ENCODE measurements at regions not wholly inside any gene's neighbourhood (a gene's known extent, or its start where the extent isn't known, plus 50 kb on each side); places are given as distances from the start of the nearest gene placed in this dataset.

DNA sequence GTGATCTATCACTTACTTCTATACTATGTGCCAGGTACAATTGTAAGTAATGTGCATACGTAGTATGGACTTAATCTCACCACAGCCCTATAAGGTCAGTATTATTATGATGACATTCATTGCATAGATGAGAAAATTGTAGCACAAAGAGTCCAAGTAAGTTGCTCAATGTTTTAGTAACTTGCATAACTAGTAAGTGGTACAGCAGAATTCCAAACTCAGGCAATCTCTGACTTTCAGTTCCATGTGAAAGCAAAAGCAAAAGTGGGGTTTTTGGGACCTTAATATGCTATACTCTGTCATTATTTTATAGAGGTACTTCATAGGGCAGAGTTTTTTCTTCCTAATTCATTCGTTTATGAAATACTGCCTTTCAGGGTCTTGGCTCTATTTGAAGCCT is 188.8 kb upstream of the VEGFC start:
- DNase-seq: no peak

DNA sequence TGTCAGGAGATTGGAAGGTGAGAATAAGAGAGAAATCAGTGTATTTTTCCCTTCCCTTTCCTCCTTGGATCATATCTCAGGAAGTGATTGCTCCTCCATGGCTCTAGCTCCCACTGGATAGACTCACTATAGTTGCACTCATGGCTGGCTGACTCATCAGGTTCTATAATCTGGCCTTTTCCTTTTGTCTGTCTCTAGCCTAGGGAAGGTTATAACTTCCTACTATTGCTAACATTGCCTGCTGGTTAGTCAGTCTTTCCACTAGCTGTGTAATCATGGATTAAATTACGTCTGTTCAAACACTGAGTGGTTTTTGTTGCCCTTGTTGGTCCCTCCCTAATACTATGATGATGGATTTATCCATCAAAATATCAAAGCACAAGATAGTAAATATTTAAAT is 195.5 kb upstream of the VEGFC start:
- DNase-seq: no peak

DNA sequence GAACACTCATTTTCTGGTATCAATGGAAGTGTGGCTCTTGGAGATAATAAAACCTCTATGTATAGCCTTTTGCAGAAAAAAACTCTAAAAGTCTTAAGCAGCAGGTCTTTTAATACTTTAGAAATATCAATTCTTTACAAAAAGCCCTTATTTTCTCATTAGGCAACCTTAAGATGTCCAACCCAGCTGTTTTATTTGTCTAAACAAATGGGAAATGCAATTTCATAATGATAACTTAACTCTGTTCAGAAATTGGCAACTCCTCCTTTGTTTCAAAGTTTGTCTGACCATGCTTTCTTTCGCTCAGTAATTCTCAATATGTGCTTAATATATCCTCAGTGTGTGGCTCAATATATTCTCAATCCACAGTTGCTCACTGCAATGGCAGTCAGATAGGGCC is 196.5 kb upstream of the VEGFC start:
- no peak for DNase-seq

DNA sequence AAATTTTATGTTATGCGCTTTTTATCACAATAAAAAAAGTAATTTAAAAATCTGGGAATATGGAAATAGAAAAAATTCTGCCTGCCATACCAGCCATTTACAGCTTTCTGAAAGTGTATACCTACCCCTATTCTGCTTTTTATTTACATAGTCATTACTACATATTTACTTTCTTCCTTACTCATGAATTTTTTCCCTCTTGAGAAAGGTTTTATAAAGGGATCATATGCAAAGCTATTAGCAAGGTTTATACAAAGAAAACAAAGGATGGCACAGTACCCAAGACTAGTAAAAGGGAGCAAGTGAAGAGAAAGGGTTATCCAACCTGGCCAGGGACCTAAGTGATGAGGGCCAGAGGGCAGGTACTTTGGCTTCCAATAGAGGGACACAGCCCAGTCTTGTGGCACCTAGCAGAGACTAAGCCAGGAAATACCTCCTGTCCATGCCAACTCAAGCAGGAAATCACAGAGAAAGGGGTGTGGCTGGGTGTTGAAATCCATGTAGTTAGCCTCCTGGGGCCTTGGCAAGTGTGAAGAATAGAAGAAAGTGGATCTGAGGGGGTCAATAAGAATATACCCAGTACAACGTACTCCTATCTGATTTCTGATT is 207.3 kb upstream of the VEGFC start:
- peak; percentile 27 to 55 for DNase-seq

DNA sequence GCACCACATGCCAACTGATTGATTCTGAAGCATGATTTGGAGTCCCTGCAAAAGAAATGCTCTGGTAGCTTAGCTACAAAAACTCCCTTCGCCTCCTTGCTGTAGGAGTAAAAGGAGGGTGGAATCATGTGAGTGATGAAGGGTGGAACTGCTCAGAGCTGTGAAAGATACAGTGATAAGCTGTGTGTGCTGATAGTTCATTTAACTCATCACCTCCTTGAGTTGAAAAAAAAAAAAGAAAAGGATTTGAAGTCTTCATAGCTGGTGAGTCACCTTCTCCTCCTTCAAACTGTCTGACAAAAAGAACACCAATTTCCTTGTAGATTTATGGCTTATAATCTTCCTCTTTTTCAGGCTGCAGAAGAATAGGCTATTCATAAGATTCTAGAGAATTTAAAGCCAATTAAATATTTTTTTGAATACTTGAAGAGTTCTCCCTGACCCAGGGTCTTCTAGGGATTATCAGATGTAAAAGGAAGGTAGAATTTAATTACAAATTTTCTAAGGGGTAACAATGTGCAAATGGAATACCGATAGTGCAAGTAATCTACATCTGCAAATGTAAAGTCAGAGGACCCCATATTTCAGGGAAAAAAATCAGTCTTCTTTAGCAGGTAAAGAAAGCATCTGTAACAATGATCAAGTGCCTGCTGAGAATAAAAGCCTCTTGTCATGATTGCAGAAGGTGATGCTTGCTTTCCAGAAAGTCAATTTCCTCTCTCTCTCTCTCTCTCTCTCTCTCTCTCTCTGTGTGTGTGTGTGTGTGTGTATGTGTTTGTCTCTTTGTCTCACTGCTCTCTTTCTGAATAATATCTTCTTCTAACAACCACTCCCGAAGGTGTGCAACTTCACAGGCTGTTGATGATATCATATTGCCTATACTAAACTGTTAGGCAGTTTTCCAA is 208.8 kb upstream of the VEGFC start:
- no peak for DNase-seq

DNA sequence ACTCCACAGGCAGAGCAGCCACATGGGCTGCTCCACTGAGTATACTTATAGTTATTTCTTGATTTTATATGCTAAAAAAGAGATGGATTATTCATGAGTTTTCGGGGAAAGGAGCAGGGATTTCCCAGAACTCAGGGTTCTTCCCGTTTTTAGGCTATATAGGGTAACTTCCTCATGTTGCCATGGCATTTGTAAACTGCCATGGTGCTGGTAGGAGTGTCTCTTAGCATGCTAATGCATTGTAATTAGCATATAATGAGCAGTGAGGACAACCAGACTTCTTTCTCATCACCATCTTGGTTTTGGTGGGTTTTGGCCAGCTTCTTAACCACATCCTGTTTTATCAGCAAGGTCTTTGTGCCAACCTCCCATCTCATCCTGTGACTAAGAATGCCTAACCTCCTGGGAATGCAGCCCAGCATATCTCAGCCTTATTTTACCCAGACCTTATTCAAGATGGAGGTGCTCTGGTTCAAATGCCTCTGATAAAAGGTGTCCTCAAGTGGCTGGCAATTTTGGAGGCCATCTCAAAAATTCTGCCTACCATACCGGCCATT is 213.0 kb upstream of the VEGFC start:
- DNase-seq: no peak

DNA sequence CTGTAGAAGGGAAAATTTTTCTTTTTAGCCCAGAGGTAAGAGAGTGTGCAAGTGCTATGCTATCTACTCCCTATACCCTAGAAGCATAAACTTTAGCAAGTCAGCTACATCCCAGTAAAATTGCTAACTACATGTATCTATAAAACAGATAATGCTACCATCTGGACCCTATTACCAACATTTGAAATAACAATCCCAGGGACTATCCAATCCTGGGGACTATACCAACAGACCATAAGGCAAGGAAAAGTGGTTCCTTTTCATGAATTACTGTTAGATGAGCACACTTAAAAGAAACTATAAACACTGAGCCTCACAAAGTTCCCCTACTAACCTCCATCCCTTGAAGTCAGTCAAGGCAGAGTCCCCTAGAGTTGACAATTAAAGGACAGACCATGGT is 213.6 kb upstream of the VEGFC start:
- DNase-seq: no peak

DNA sequence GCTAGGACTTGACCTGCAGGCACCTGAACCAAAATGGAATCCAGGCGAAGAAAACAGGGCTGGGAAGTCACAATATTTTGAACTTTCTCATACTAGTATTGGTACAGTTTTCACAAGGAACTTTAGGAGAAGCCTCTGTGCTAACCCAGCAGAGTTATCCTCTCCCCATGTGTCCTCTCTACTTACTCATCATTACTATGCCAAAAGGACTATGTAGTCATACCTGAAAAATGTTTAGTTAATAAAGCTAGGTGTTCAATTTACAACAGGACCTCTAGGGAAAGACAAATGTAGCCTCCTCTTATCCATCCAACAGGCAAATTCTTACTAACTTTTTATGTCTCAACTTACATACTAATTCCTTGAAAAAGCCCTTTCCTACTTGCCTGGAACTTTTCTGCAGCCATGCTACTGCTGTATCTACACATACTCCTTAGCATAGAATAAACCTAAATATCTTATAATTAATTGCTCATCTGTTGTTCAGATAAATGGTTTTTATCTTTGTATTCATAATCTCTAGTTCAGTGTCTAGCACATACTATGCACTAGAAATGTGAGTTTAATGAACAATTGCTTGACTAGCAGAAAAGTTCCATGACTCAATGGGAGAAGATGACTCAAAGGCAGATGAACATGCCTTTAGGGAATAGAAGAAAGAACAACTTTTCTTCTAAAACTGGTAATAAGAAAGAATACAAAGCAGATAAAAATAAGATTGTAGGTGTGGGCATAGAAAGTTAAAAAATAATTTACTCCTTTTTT is 215.5 kb upstream of the VEGFC start:
- no peak for DNase-seq

DNA sequence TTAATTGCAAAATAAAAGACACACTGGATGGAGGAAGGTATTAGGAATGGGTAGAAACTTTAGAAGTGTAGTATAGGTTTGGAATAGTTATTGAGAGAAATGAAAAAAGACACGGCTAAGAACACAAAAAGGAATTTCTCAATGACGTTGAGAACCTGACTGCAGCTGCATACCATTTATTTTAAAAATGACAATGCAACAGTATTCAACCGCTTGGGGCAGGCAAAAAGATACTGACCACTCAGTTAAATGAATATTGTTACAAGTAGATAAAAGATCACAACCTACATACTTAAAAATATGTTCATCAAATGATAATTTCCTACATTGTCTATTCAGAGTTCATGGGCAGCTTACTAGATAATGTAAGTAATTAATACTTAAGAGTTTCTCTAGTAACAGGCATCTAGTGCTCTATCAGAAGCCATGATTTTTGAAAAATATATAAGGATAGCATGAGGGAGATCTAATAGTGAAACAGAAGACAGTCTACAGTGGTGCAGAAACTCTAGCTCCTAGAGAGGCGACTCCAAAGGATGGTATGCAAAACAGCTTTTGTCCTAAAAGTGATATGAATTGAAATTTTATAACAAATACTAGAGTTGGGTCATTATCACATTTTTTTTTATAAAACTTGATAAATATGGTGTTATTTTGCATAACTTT is 216.2 kb upstream of the VEGFC start:
- DNase-seq: no peak

DNA sequence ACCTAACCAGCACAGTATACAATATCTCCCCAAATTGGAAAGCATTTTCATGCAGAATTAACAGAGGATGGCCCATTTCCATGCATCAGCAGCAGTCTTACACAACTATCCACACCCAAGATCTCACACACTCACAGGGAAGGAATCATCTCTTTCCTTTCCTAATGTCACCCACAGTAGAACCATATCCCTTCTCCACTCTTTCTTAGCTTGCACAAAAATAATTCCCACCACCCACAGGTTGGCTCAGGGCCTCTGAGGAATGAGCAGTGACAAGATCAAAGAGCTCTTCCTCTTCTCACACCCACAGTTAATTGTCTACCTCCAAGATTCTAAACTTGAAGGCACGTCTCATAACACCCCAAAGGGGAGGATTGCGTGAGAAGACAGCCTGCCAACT is 217.7 kb upstream of the VEGFC start:
- no peak for DNase-seq

DNA sequence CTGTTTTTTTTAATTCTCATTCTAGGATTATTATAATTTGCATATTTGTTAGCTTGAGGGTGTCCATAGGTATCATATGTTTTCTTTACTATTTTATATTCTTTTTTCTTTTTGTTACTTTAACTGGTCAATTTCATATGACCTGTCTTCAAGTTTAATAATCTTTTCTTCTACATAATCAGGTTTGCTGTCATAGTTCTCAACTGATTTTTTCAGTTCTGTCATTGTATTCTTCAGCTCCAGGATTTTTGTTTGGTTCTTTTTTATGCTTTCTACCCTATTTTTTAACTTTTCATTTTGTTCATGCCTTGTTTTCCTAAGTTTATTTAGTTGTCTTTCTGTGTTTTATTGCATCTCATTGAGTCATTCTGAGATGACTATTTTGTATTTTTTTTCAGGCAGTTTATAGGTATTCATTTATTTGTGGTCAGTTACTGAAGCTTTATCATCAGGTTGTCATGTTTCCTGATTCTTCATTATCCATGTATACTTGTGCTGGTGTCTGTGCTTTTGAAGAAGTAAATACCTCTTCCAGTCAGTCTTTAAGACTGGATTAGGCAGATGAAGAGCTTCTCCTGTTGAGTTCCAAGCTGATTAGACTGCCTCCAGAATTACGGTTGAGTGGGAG is 220.3 kb upstream of the VEGFC start:
- no peak for DNase-seq

DNA sequence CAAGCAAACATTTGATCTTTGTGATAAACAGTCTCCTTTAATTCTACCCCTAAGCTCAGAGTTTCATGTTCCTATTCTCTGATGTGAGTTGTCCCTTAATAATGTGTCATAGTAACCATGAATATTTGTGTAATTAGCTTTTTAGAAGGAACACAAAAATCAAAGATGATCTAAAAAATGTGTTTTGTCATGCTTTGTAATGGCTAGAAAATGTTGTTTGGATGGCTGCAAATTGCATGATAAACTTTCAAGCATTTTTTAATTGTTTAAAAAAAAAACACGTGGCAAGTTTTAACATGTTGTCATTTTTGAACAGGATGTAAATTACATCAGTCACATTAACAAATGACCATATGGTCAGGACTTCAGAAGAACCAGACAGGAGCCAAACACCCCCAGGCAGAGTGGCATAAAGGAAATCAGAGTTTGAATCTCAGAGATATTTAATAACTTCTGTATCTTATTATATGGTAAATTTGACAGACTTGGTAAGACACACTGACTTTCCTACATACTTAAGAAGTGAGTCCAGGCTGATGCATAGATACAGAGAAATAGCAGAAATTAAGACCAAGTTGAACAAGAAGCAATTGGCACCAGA is 223.9 kb upstream of the VEGFC start:
- DNase-seq: no peak

DNA sequence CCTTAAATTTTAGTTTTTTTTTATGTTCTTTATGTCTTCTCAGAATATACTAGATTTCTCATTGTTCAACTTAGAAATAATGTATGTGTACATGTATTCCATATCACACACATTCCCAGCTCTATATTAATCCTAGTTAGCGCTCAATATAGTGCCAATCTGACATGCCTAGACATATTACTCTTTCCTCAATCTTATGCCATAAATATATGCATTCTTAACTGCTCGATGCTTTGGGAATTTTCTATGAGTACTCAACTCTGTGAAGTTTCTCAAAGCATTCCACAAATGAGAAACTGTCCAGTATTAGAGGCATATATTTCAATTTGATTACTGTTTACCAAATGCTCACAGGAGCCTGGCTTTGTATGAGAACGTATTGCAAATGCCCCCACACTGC is 231.2 kb upstream of the VEGFC start:
- no peak for DNase-seq

DNA sequence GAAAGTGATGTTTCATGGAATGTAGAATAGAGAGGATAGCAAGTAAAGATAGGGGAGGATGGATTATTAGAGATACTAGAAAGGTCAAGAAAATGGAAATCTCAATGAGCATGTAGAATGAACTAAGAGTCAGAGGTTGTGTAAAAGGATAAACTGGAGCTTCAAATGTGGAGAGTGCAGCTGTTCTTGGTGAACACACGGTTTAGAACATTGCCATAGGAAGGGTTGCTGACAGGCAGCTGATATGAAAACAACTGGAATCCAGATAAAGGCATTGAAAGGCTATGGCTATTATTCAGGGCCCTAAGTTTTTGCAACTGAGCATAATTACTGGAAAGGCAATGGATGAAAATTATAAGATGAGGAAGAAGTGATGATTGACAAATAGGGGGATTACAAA is 239.6 kb upstream of the VEGFC start:
- no peak for DNase-seq

DNA sequence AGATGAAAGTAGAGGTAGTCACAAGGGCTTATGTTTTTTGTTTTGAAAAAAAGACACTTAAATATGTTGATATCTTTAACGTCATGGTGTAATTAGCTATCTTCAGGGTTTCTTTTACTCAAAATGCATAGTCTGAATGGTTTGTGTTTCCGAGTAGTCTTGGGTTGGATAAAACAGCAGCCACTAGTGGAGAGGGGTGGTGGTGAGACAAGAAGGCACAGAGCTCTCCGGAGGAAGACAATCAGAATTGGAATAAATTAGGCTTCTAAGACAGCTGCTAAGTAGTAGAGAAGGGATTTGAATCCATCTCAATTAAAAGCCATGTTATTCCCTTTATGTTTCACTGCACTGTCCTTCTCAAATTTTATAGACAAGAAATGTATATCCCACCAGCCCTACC is 240.4 kb upstream of the VEGFC start:
- no peak for DNase-seq

DNA sequence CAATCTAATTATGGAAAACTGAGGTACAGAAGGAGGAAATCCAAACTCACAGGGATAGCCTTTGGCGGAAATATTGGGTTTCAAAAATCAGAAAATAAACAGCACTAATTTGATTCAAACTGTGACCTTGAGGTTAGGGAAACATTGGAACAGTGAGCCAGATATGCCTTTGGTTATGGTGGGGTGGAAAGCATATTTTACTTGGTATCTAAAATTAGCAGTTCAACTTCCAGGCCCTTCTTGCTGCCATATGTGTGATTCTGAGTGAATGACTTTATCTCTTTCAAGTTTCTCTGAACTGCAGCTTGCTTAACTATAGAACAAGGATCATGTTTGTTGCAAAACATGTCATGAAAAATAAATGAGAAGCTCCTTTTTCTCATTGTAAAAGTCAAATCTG is 240.9 kb upstream of the VEGFC start:
- DNase-seq: no peak

DNA sequence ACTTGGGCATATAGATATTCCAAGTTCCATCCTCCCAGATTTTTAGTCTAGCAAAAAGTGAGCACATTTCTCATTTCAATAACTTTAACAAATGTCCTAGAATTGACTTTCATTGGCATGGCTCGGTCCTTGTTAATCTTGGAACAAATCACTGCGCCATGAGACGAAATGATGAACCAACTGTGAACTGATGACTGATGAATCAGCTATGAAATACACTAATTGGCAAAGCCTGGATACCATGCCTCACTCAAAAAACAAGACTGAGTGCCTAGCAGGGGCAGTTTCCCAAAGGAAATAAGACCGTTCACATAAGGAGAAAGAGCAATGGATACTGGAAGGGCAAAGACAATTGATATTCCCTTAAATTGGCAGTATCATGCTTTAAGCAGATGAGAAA is 248.6 kb upstream of the VEGFC start:
- no peak for DNase-seq

DNA sequence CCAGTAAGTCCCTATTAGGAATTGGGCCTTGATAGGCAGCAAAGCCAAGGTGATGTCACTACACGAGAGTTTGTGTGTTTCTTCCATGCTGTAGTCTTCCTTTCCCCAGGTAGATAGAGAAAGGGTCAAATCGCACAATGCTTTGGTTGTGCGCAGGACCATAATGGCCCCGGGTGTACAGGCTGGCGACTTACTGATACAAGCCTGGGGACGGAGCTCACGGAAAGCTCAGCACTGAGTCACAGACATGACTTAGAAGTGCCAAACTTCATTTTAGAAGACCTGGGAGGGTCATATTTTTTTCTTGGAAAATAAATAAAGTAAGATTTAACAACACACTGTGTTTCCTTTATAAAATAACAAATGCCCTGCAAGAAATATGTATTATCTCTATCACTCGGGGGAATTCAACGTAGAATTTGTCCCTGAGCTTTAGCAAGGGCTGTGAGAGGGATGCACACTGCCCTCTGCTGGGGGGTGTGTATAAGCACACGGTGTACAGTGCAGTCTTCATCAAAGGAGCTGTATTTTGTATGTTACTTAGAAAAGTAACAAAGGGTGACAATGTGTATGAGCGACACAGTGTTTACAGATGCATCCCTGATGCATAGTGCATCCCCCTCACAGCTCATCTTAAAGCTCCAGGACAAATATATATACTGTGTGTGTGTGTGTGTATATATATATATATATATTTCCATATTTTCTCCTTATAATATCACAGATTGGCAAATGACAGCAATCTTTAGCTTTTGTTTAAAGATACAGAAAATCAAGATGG is 254.5 kb upstream of the VEGFC start:
- peak; percentile 30 to 71 for DNase-seq

DNA sequence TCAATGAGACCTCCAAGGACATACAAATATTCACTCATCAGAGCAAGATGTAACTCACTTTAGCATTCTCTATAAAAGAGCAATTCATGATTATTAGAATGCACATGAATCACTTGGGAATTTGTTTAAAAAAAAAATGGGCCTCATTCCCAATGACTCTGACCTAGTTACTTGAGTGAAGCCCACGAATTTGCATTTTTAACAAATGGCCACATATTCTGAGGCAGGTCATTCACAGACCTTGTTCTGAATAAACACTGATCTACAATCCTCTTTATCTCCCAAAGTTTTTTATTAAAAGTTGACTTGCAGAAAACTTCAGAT is 255.1 kb upstream of the VEGFC start:
- DNase-seq: peak; percentile 4 to 36

DNA sequence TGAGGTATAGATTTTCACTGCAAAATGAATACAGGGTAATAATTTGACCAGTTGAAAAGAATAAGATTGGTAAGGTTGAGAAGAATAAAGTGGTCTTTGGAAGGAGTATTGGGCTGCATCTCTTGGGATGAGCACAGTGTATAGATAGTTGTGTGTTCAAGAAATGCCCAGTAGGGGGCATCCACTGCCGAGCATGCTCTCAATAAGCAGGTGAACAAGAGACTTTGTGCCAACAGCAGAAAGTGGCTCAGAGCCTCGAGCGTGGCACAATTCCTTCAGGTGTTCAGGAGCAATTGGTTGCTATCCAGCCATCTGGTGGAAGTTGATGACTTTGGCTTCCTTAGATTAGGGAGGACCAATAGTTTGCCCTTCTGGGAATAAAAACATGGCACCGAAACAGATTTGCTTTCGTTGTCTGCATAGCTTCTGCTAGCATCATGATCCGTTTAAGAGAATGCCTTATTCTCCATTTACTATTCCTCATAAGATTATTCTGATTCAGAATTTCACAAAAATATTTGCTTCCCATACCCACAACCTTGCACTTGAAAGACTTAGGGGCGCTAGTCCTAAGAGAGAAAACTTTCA is 258.1 kb upstream of the NEIL3 start:
- peak in 1 of 2 experiments; percentile 65 for DNase-seq

Measured in NCI-H526 (cell line).